Karpas-422 (cell line): ENCODE measurements at regions not wholly inside any gene's neighbourhood (a gene's known extent, or its start where the extent isn't known, plus 50 kb on each side); places are given as distances from the start of the nearest gene placed in this dataset.
A peak's percentile ranks its signal among the peaks of the same experiment; 100 is the strongest.

Experiments used
- DNase-seq: peaks from one replicate; pipeline ENCODE4 v3.0.0-alpha.2; 2015
- H2AFZ ChIP-seq: fragments of 200-600 bp; sonication (generic); 2 replicates; pipeline ENCODE4 v1.6.1; 2014; ENCODE audit warnings: antibody characterized with exemption, low read length, mixed read lengths
- H3K27ac ChIP-seq: fragments of 200-600 bp; sonication (generic); 2 replicates; pipeline ENCODE4 v1.5.1; 2014; ENCODE audit warnings: mild to moderate bottlenecking, low read length, moderate library complexity
- H3K27me3 ChIP-seq: fragments of 200-600 bp; sonication (generic); 2 replicates; pipeline ENCODE4 v1.6.1; 2014; ENCODE audit warnings: low read length, mixed read lengths
- H3K36me3 ChIP-seq: fragments of 200-600 bp; sonication (generic); 2 replicates; pipeline ENCODE4 v1.6.1; 2014; ENCODE audit warnings: low read length, mixed read lengths; ENCODE audit not compliant: insufficient read depth
- H3K4me1 ChIP-seq: fragments of 200-600 bp; sonication (generic); 2 replicates; pipeline ENCODE4 v1.6.1; 2014; ENCODE audit warnings: mild to moderate bottlenecking, low read length, mixed read lengths
- H3K4me2 ChIP-seq: fragments of 200-600 bp; sonication (generic); 2 replicates; pipeline ENCODE4 v1.6.1; 2014; ENCODE audit warnings: low read length, low read depth, mild to moderate bottlenecking; ENCODE audit not compliant: poor library complexity, severe bottlenecking
- H3K4me3 ChIP-seq: fragments of 200-600 bp; sonication (generic); 2 replicates; pipeline ENCODE4 v1.5.1; 2014; ENCODE audit warnings: mild to moderate bottlenecking, antibody characterized with exemption, low read length, mixed read lengths
- H3K79me2 ChIP-seq: fragments of 200-600 bp; sonication (generic); 2 replicates; pipeline ENCODE4 v1.6.1; 2014; ENCODE audit warnings: mild to moderate bottlenecking, low read length, mixed read lengths
- H3K9ac ChIP-seq: fragments of 200-600 bp; sonication (generic); 2 replicates; pipeline ENCODE4 v1.6.0; 2014; ENCODE audit warnings: low read length
- H3K9me2 ChIP-seq: fragments of 200-600 bp; sonication (generic), shearing (Covaris generic); replicated peaks from 2 replicates; pipeline ENCODE4 v1.6.0; 2014; ENCODE audit warnings: mild to moderate bottlenecking, low read length, moderate library complexity; ENCODE audit not compliant: insufficient read depth
- H3K9me3 ChIP-seq: fragments of 300-700, 200-600 bp; sonication (generic); 2 replicates; pipeline ENCODE4 v1.6.1; 2014; ENCODE audit warnings: low read length, mixed read lengths
- H4K20me1 ChIP-seq: fragments of 200-600 bp; sonication (generic); 2 replicates; pipeline ENCODE4 v1.6.1; 2014; ENCODE audit warnings: mild to moderate bottlenecking, antibody characterized with exemption, low read length, low read depth; ENCODE audit not compliant: insufficient read depth

DNA sequence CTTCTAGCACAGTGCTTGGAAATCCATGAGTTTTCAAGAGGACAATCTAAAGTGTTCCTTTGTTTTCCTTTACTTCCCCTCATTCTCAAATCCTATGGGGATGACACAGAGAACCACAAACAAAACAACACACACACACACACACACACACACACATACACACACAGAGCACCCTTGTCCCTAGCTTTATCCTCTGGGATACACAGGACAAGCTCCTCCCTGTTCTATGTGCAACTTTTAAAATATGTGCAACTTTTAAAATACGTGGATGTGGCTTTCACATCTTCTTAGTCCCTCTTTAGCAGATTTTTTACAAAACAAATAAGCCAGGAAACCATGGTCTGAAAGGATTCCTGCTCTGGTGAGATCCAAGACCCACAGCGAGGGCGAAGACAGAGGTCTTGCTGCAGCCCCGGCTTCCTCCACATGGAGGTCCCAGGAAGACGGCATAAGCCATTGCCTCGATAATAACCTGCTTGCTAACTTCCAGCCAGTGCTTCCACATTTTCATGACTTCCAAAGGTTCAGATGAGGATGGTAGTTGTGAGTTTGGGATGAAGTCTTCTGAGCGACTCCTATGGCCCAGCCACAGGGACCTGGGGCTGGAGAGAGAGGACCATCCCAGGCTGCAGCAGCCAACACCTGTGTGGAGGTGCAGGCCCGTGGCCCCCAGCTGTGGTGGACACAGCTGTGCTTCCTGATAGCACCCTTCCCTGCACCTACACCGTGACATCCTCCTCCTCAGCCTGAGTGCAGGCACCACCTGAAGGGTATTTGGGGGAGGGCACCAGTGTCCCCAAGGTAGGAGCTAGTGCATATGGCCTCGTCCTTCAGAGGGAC is 62.8 kb upstream of the CD93 start:
- Histone ChIP-seq H3K27ac (peak overlapping the region; percentile 65; the same call in 1 of the 2 replicates), H3K4me3 (no peak overlapping the region), H3K9ac (no peak overlapping the region), H3K9me3 (no peaks in the 10 kb centered on the region), H3K27me3 (no peaks in the 10 kb centered on the region), H3K4me2 (peak overlapping the region; percentile 57), H3K79me2 (no peaks in the 10 kb centered on the region), H3K9me2 (no peaks in the 10 kb centered on the region), H4K20me1 (no peaks in the 10 kb centered on the region), H3K4me1 (peaks cover 65% of the 10 kb centered on the region), H2AFZ (no peak overlapping the region), H3K36me3 (no peaks in the 10 kb centered on the region)
- DNase-seq: no peak

- H3K27me3 ChIP-seq: no peaks in the 10 kb centered on the region
- no peaks in the 10 kb centered on the region for H3K79me2 ChIP-seq
- H3K4me1 ChIP-seq: peaks cover 67% of the 10 kb centered on the region
- peak; percentile 76 for DNase-seq
- H3K4me2 ChIP-seq: peak overlapping the region; percentile 57
- H3K9ac ChIP-seq: peak overlapping the region; percentile 43
- H3K4me3 ChIP-seq: peak overlapping the region; percentile 30
- H2AFZ ChIP-seq: peak overlapping the region; percentile 77
- H3K9me3 ChIP-seq: no peaks in the 10 kb centered on the region
- no peaks in the 10 kb centered on the region for H3K9me2 ChIP-seq
- H4K20me1 ChIP-seq: no peaks in the 10 kb centered on the region
- H3K36me3 ChIP-seq: no peaks in the 10 kb centered on the region
- peak overlapping the region; percentile 65 for H3K27ac ChIP-seq
These were observed 62.0 kb upstream of the CD93 start for GRCh38 chr20:23147964-23148730.

DNA sequence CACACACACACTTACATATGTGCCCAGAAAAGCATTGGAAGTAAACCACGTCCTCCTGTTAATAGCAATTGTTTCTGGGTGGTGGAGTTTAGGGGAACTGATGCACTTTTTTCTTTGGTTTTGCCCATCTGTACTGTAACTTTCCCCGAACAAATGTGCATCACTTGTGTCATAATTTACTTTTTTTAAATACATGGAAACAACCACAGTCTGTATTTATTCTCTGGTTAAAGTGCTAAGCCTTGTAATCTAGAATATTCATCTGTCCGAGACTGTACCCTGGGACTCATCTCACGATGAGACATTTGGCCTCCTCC is 61.5 kb upstream of the CD93 start:
- Histone ChIP-seq H3K9me3 (no peaks in the 10 kb centered on the region), H3K4me3 (peak overlapping the region; percentile 30; the same call in 1 of the 2 replicates), H4K20me1 (no peaks in the 10 kb centered on the region), H3K9me2 (no peaks in the 10 kb centered on the region), H2AFZ (peak overlapping the region; percentile 77), H3K4me1 (peaks cover 72% of the 10 kb centered on the region), H3K27me3 (no peaks in the 10 kb centered on the region), H3K79me2 (no peaks in the 10 kb centered on the region), H3K27ac (peak overlapping the region; percentile 65), H3K9ac (peak overlapping the region; percentile 43), H3K36me3 (no peaks in the 10 kb centered on the region), H3K4me2 (peak overlapping the region; percentile 57)
- DNase-seq: no peak

GRCh38 chr20:23146857-23147637 is 60.9 kb upstream of the CD93 start:
- no peaks in the 10 kb centered on the region for H3K9me2 ChIP-seq
- H4K20me1 ChIP-seq: no peaks in the 10 kb centered on the region
- peaks cover 72% of the 10 kb centered on the region for H3K4me1 ChIP-seq
- peak; percentile 54 for DNase-seq
- H3K9me3 ChIP-seq: no peaks in the 10 kb centered on the region
- H3K27ac ChIP-seq: peak overlapping the region; percentile 65
- H2AFZ ChIP-seq: 0 out of 2 replicates have a peak overlapping the region, but pooled peaks have one; percentile 44
- H3K9ac ChIP-seq: peak overlapping the region; percentile 43
- no peaks in the 10 kb centered on the region for H3K27me3 ChIP-seq
- no peaks in the 10 kb centered on the region for H3K79me2 ChIP-seq
- 0 out of 2 replicates have a peak overlapping the region, but pooled peaks have one; percentile 30 for H3K4me3 ChIP-seq
- peak overlapping the region; percentile 57 for H3K4me2 ChIP-seq
- H3K36me3 ChIP-seq: no peaks in the 10 kb centered on the region

- Histone ChIP-seq H3K79me2 (no peaks in the 10 kb centered on the region), H3K9me3 (no peaks in the 10 kb centered on the region), H2AFZ (no peak overlapping the region), H3K27ac (no peak overlapping the region), H3K36me3 (no peaks in the 10 kb centered on the region), H3K9me2 (no peaks in the 10 kb centered on the region), H3K4me3 (no peak overlapping the region), H3K4me1 (peaks cover 74% of the 10 kb centered on the region), H4K20me1 (no peaks in the 10 kb centered on the region), H3K4me2 (no peak overlapping the region), H3K27me3 (no peaks in the 10 kb centered on the region), H3K9ac (no peak overlapping the region)
- DNase-seq: no peak
These were observed 60.1 kb upstream of the CD93 start for GRCh38 chr20:23146181-23146580.

DNA sequence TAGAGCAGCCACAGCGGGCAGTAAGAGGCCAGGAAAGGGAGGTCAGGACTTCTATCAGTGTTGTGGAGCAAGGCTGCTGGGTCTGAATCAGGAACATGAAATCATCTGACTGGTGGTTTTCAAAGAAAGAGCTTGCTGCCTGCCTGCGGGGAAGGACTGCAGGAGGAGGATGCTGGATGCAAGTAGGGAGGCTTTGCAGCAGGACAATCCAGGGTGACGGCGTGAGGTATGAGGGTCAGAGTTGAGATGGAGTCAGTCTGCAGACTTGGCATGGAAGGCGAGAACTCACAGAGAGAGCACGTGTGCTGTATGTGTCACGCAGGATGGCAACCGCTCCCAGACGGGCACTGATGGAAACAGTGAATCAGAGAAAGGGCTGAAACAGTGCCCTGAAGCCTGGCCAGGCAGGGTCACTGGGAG is 59.2 kb upstream of the CD93 start:
- H3K9me2 ChIP-seq: no peaks in the 10 kb centered on the region
- H3K9ac ChIP-seq: no peak overlapping the region
- H3K4me3 ChIP-seq: no peak overlapping the region
- H3K27me3 ChIP-seq: no peaks in the 10 kb centered on the region
- DNase-seq: no peak
- H3K4me1 ChIP-seq: peaks cover 67% of the 10 kb centered on the region
- H3K36me3 ChIP-seq: no peaks in the 10 kb centered on the region
- H4K20me1 ChIP-seq: no peaks in the 10 kb centered on the region
- H3K9me3 ChIP-seq: no peaks in the 10 kb centered on the region
- no peaks in the 10 kb centered on the region for H3K79me2 ChIP-seq
- H2AFZ ChIP-seq: no peak overlapping the region
- H3K4me2 ChIP-seq: no peak overlapping the region
- H3K27ac ChIP-seq: no peak overlapping the region

DNA sequence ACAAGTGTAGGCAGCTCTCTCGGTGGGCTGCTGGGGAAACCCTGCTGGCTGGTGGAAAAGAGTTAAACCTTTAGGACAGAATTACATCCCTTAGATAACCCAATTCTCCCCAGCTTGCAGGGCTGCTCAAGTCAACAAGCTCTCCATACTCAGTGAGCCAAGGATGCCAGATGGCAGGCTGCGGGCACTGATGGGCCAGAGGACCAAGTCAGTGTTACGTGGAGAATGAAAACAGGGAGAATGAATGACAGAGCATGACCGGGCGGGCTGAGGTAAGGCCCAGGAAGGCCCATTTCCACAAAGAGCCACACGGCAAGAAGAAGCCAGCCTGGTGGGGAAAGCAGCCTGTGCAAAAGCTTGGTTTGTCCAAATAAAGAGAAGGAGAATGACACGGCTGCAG is 58.7 kb upstream of the CD93 start:
- Histone ChIP-seq H3K4me1 (peaks cover 63% of the 10 kb centered on the region), H2AFZ (no peak overlapping the region), H3K36me3 (no peaks in the 10 kb centered on the region), H3K4me3 (no peak overlapping the region), H3K9me2 (no peaks in the 10 kb centered on the region), H3K27me3 (no peaks in the 10 kb centered on the region), H3K9me3 (no peaks in the 10 kb centered on the region), H3K27ac (no peak overlapping the region), H4K20me1 (no peaks in the 10 kb centered on the region), H3K9ac (no peak overlapping the region), H3K79me2 (no peaks in the 10 kb centered on the region), H3K4me2 (no peak overlapping the region)
- DNase-seq: no peak
